Fibroblast of lung (primary cell): ENCODE measurements at regions not wholly inside any gene's neighbourhood (a gene's known extent, or its start where the extent isn't known, plus 50 kb on each side); places are given as distances from the start of the nearest gene placed in this dataset.
A peak's percentile ranks its signal among the peaks of the same experiment; 100 is the strongest.

Experiments
- DNase-seq, 2 donors: peaks; one replicate each; pipeline versions ENCODE4 v3.0.0 to v3.0.0-alpha.2; 2010; ENCODE audit warnings: low read depth in 2 of 2
- H2AFZ ChIP-seq: 2 replicates; pipeline ENCODE4 v1.5.1; 2012; ENCODE audit warnings: low read length, control low read depth, inconsistent platforms
- H3K27ac ChIP-seq: 2 replicates; pipeline ENCODE4 v1.5.1; 2011; ENCODE audit warnings: low read length, control low read depth; ENCODE audit not compliant: insufficient read depth
- H3K27me3 ChIP-seq: 2 replicates; pipeline ENCODE4 v1.5.1; 2011; ENCODE audit warnings: mild to moderate bottlenecking, low read length; ENCODE audit not compliant: control insufficient read depth, insufficient read depth
- H3K36me3 ChIP-seq: 2 replicates; pipeline ENCODE4 v1.5.1; 2011; ENCODE audit warnings: low read length; ENCODE audit not compliant: control insufficient read depth, insufficient read depth
- H3K4me1 ChIP-seq: 2 replicates; pipeline ENCODE4 v1.5.1; 2011; ENCODE audit warnings: low read length; ENCODE audit not compliant: control insufficient read depth, insufficient read depth; ENCODE audit errors: extremely low read depth
- H3K4me2 ChIP-seq: 2 replicates; pipeline ENCODE4 v1.5.1; 2011; ENCODE audit warnings: low read length, control low read depth; ENCODE audit not compliant: insufficient read depth; ENCODE audit errors: extremely low read depth
- H3K4me3 ChIP-seq, 4 experiments: fragments of 200-600 bp in 1 of 4; sonication (generic) in 1 of 4; replicated peaks in 1 of 4; 2 replicates each; pipeline ENCODE4 v1.5.1; 2011 to 2016; ENCODE audit warnings: low read length in 4 of 4, low read depth in 3 of 4, mild to moderate bottlenecking in 3 of 4, control low read depth in 2 of 4, inconsistent platforms in 1 of 4, mixed read lengths in 1 of 4; ENCODE audit not compliant: insufficient read depth in 1 of 4; ENCODE audit errors: control extremely low read depth in 1 of 4
- H3K79me2 ChIP-seq: 2 replicates; pipeline ENCODE4 v1.5.1; 2012; ENCODE audit warnings: mild to moderate bottlenecking, low read length, inconsistent platforms; ENCODE audit not compliant: control insufficient read depth, insufficient read depth
- H3K9ac ChIP-seq: 2 replicates; pipeline ENCODE4 v1.5.1; 2011; ENCODE audit warnings: mild to moderate bottlenecking, low read length, control low read depth; ENCODE audit not compliant: insufficient read depth
- H3K9me3 ChIP-seq: 2 replicates; pipeline ENCODE4 v1.5.1; 2012; ENCODE audit warnings: low read depth, low read length; ENCODE audit not compliant: control insufficient read depth, insufficient read depth
- H4K20me1 ChIP-seq: 2 replicates; pipeline ENCODE4 v1.5.1; 2011; ENCODE audit warnings: low read length; ENCODE audit not compliant: control insufficient read depth, insufficient read depth; ENCODE audit errors: extremely low read depth
- CTCF ChIP-seq, 2 donors: IDR thresholded peaks in 1 of 2; conservative IDR thresholded peaks in 1 of 2; 1 replicate in 1 of 2; 2 replicates in 1 of 2; pipeline ENCODE4 v1.5.1; 2011 to 2012; ENCODE audit warnings: low read length in 2 of 2, control low read depth in 1 of 2, inconsistent platforms in 1 of 2, low read depth in 1 of 2, mild to moderate bottlenecking in 1 of 2
- EZH2 ChIP-seq: IDR thresholded peaks from 2 replicates; pipeline ENCODE4 v1.5.1; 2012; ENCODE audit warnings: low read length, control low read depth, mild to moderate bottlenecking; ENCODE audit errors: missing control alignments

DNA sequence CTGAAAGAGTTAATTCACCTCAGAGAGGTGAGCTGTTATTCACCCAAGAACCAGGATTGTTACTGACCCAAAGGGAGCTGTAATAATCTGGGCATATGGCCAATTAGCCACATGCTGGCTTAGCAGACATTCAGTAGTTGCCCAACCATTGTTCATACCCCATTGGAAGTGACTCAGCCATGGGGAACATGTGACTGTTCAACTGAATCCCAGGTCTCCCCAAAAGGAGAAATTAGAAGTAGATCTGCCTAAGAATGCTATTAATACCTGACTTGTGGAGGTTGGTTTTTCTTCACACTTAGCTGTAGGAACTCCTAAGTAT is 272.6 kb upstream of the UBE2E3 start:
- Histone ChIP-seq H3K4me2 (no peak overlapping the region), H3K4me3 (no peak overlapping the region), H4K20me1 (no peaks in the 10 kb centered on the region), H3K9ac (no peak overlapping the region), H3K9me3 (no peaks in the 10 kb centered on the region), H3K79me2 (no peaks in the 10 kb centered on the region), H2AFZ (no peak overlapping the region), H3K4me1 (peaks cover 2% of the 10 kb centered on the region), H3K27me3 (no peaks in the 10 kb centered on the region), H3K36me3 (no peaks in the 10 kb centered on the region), H3K27ac (no peak overlapping the region)
- peak; percentile 85 to 93 for DNase-seq
- TF ChIP-seq EZH2: no peak
- TF ChIP-seq CTCF (conservative IDR thresholded peaks at IDR 0.05 in 1 of 2, IDR thresholded peaks at IDR 0.05 in 1 of 2; ENCODE audit: low read depth in 1 of 2, low read length in 2 of 2): no peak

- no peak overlapping the region for H3K4me2 ChIP-seq
- peaks cover 2% of the 10 kb centered on the region for H3K4me1 ChIP-seq
- H3K27me3 ChIP-seq: no peaks in the 10 kb centered on the region
- no peaks in the 10 kb centered on the region for H4K20me1 ChIP-seq
- no peak overlapping the region for H2AFZ ChIP-seq
- TF ChIP-seq EZH2: no peak
- TF ChIP-seq CTCF (conservative IDR thresholded peaks at IDR 0.05 in 1 of 2, IDR thresholded peaks at IDR 0.05 in 1 of 2; ENCODE audit: low read depth in 1 of 2, low read length in 2 of 2): no peak
- H3K9ac ChIP-seq: no peak overlapping the region
- DNase-seq: no peak
- H3K36me3 ChIP-seq: no peaks in the 10 kb centered on the region
- H3K4me3 ChIP-seq: no peak overlapping the region
- H3K79me2 ChIP-seq: no peaks in the 10 kb centered on the region
- H3K27ac ChIP-seq: no peak overlapping the region
- no peaks in the 10 kb centered on the region for H3K9me3 ChIP-seq
These were observed 273.1 kb upstream of the UBE2E3 start for GRCh38 chr2:180707175-180707883.

DNA sequence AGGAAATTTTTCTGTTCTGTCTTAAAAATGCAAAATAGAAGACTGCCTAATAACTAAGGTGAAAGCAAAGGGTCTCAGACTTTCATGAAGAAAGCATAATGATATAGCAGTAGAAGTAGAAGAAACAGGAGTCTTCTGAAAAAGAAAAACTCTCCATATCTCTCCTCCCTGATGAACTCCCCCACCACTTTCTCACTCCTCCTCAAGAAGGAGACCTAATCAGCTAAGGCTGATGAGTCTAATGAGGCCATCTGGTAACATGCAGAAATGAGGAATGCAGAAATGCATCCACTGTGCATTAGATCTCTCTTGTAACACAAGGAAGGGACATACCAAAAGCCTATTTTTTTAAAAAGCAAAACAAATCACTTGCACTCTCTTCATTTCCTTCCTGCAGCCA is 273.7 kb upstream of the UBE2E3 start:
- H4K20me1 ChIP-seq: no peaks in the 10 kb centered on the region
- H3K4me1 ChIP-seq: peaks cover 2% of the 10 kb centered on the region
- H3K27me3 ChIP-seq: no peaks in the 10 kb centered on the region
- no peaks in the 10 kb centered on the region for H3K79me2 ChIP-seq
- H3K36me3 ChIP-seq: no peaks in the 10 kb centered on the region
- H3K9ac ChIP-seq: no peak overlapping the region
- H3K4me2 ChIP-seq: no peak overlapping the region
- DNase-seq: no peak
- no peak for TF ChIP-seq CTCF (conservative IDR thresholded peaks at IDR 0.05 in 1 of 2, IDR thresholded peaks at IDR 0.05 in 1 of 2; ENCODE audit: low read depth in 1 of 2, low read length in 2 of 2)
- no peak for TF ChIP-seq EZH2
- H3K9me3 ChIP-seq: no peaks in the 10 kb centered on the region
- no peak overlapping the region for H3K27ac ChIP-seq
- no peak overlapping the region for H3K4me3 ChIP-seq
- H2AFZ ChIP-seq: no peak overlapping the region
